Kidney (tissue), 13 donors: ENCODE measurements at regions not wholly inside any gene's neighbourhood (a gene's known extent, or its start where the extent isn't known, plus 50 kb on each side); places are given as distances from the start of the nearest gene placed in this dataset.

Source experiments
- DNase-seq, 5 donors: peaks; one replicate each; pipeline ENCODE4 v3.0.0-alpha.2; 2013 to 2020
- FAIRE-seq: peaks from 2 replicates; lab custom pipeline; 2012; peaks lifted over from hg19 to GRCh38; lab: Jason Lieb, UNC
- H3K27ac ChIP-seq, 2 donors: one replicate each; pipeline ENCODE4 v1.7.0; 2013; ENCODE audit warnings: low read depth in 2 of 2, low read length in 2 of 2, inconsistent platforms in 1 of 2
- H3K27me3 ChIP-seq: one replicate; pipeline ENCODE4 v1.7.1; 2013; ENCODE audit warnings: low read length, inconsistent platforms; ENCODE audit not compliant: control insufficient read depth, insufficient read depth
- H3K36me3 ChIP-seq, 3 donors: one replicate each; pipeline versions ENCODE4 v1.7.0 to v1.7.1; 2013; ENCODE audit warnings: low read length in 3 of 3, control low read depth in 1 of 3, inconsistent platforms in 1 of 3; ENCODE audit not compliant: insufficient read depth in 3 of 3, control insufficient read depth in 2 of 3
- H3K4me1 ChIP-seq, 3 donors: one replicate each; pipeline versions ENCODE4 v1.7.0 to v1.7.1; 2013; ENCODE audit warnings: low read length in 3 of 3, inconsistent platforms in 1 of 3, low read depth in 1 of 3; ENCODE audit not compliant: control insufficient read depth in 2 of 3, insufficient read depth in 2 of 3
- H3K4me3 ChIP-seq, 3 donors: one replicate each; pipeline versions ENCODE4 v1.7.0 to v1.8.1; 2013; ENCODE audit warnings: low read length in 3 of 3, control low read depth in 1 of 3, inconsistent platforms in 1 of 3
- H3K9ac ChIP-seq, 3 donors: one replicate each; pipeline versions ENCODE4 v1.7.0 to v1.7.1; 2013; ENCODE audit warnings: low read length in 3 of 3, control low read depth in 1 of 3, inconsistent platforms in 1 of 3
- H3K9me3 ChIP-seq, 3 donors: one replicate each; pipeline versions ENCODE4 v1.7.0 to v1.7.1; 2013; ENCODE audit warnings: low read length in 3 of 3, control low read depth in 1 of 3, inconsistent platforms in 1 of 3; ENCODE audit not compliant: control insufficient read depth in 2 of 3, insufficient read depth in 1 of 3
- CTCF ChIP-seq: IDR thresholded peaks from 3 replicates; pipeline ENCODE4 v1.5.1; 2012; ENCODE audit warnings: mild to moderate bottlenecking, moderate library complexity, borderline replicate concordance; ENCODE audit not compliant: insufficient read depth; ENCODE audit errors: extremely low read depth
- intact Hi-C: fragments of 100-400 bp; cut with DNase I; formaldehyde crosslinking; loops from one replicate; pipeline ENCODE4 v1.11.1; 2022
- donor health status: control.
- donor health status: control.
- donor health status: control.
- donor health status: control.
- donor health status: control.
- donor health status: DM: yes; HTN: yes; CAD: no.
- donor health status: Normal renal cell carcinoma (clear cell type).

GRCh38 chr1:232335741-232336293 is 294.1 kb downstream of the SIPA1L2 start:
- Histone ChIP-seq H3K36me3 (no peaks in the 10 kb centered on the region), H3K27me3 (no peaks in the 10 kb centered on the region), H3K27ac (no peak overlapping the region), H3K9me3 (no peaks in the 10 kb centered on the region), H3K9ac (no peak overlapping the region), H3K4me1 (no peaks in the 10 kb centered on the region), H3K4me3 (no peak overlapping the region)
- FAIRE-seq (no peak), DNase-seq (no peak)
- TF ChIP-seq CTCF, result no peak
- intact Hi-C loops, result no loop called here

GRCh38 chr1:232335261-232335660 is 294.7 kb downstream of the SIPA1L2 start:
- Histone ChIP-seq H3K27me3 (no peaks in the 10 kb centered on the region), H3K27ac (no peak overlapping the region), H3K4me1 (no peaks in the 10 kb centered on the region), H3K36me3 (no peaks in the 10 kb centered on the region), H3K4me3 (no peak overlapping the region), H3K9ac (no peak overlapping the region), H3K9me3 (no peaks in the 10 kb centered on the region)
- intact Hi-C loops, result no loop called here
- DNase-seq (no peak), FAIRE-seq (no peak)
- TF ChIP-seq CTCF, result no peak

GRCh38 chr1:232334811-232335210 is 295.1 kb downstream of the SIPA1L2 start:
- H3K9me3 ChIP-seq, result no peaks in the 10 kb centered on the region
- intact Hi-C loops, result no loop called here
- no peaks in the 10 kb centered on the region for H3K27me3 ChIP-seq
- DNase-seq (no peak), FAIRE-seq (no peak)
- H3K9ac ChIP-seq, result no peak overlapping the region
- H3K36me3 ChIP-seq, result no peaks in the 10 kb centered on the region
- no peaks in the 10 kb centered on the region for H3K4me1 ChIP-seq
- no peak overlapping the region for H3K4me3 ChIP-seq
- no peak for TF ChIP-seq CTCF
- no peak overlapping the region for H3K27ac ChIP-seq

- H3K27ac ChIP-seq, result no peak overlapping the region
- no peak for TF ChIP-seq CTCF
- no peak overlapping the region for H3K4me3 ChIP-seq
- H3K9ac ChIP-seq, result no peak overlapping the region
- FAIRE-seq (no peak), DNase-seq (no peak)
- H3K4me1 ChIP-seq, result no peaks in the 10 kb centered on the region
- no peaks in the 10 kb centered on the region for H3K36me3 ChIP-seq
- no peaks in the 10 kb centered on the region for H3K27me3 ChIP-seq
- intact Hi-C loops, result no loop called here
- H3K9me3 ChIP-seq, result no peaks in the 10 kb centered on the region
Observed at GRCh38 chr1:232334246-232334645, 295.7 kb downstream of the SIPA1L2 start.
